ENCODE measurements at regions not wholly inside any gene's neighbourhood (a gene's known extent, or its start where the extent isn't known, plus 50 kb on each side); places are given as distances from the start of the nearest gene placed in this dataset.
"Not testable (repeated sequence)": the region's sequence is repeated elsewhere in the genome, so short reads cannot be mapped to it uniquely, and the experiment has no call there.

- peak; percentile 60 for DNase-seq
These were observed 204.9 kb downstream of the ZIC5 start for GRCh38 chr13:99766641-99767045.

- DNase-seq: no peak
These were observed 205.7 kb downstream of the ZIC5 start for GRCh38 chr13:99765869-99766268.

GRCh38 chr13:99760456-99760855 lies 211.1 kb downstream of the ZIC5 start:
- DNase-seq: no peak

- DNase-seq: no peak
These were observed 212.4 kb downstream of the ZIC5 start for GRCh38 chr13:99759163-99759552.

GRCh38 chr13:99758460-99759162 lies 213.0 kb downstream of the ZIC5 start:
- DNase-seq: no peak

DNA sequence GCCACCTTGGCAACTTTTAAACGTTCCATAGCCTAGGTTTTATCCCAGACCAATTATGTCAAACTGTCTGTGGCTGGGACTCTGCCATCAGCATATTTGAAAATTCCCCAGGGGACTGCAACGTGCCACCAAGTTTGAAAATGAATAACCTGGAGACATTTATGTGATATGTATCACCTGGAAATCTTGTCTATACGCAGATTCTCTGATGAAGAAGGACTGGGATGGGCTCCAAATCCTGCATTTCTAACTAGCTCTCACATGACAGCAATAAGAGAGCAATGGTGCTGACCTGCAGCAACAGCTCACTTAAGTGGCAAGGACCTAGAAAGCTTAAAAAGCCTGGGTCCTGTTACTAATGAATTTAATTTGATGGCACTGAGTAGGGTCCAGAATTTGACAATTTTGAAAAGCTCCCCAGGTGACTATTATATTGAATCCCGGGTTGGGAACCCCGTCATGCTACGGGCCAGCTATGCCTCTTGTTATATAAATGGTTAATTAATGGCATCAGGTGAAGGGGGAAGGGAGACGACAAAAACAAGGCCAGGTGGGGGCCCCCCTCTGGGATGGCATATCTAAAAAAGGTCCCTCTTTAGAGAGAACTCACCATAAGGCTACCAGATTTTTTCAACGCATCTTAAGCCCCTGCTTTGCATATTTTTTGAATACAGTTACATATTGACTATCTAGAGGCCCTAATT lies 213.7 kb downstream of the ZIC5 start:
- DNase-seq: no peak

GRCh38 chr13:99756281-99756680 lies 215.3 kb downstream of the ZIC5 start:
- DNase-seq: no peak

GRCh38 chr13:99754750-99755149 lies 216.8 kb downstream of the ZIC5 start:
- not testable (repeated sequence) for DNase-seq

- no peak for DNase-seq
These were observed 219.2 kb downstream of the ZIC5 start for GRCh38 chr13:99752373-99752772.

GRCh38 chr13:99751517-99752199 lies 219.9 kb downstream of the ZIC5 start:
- DNase-seq: no peak

DNA sequence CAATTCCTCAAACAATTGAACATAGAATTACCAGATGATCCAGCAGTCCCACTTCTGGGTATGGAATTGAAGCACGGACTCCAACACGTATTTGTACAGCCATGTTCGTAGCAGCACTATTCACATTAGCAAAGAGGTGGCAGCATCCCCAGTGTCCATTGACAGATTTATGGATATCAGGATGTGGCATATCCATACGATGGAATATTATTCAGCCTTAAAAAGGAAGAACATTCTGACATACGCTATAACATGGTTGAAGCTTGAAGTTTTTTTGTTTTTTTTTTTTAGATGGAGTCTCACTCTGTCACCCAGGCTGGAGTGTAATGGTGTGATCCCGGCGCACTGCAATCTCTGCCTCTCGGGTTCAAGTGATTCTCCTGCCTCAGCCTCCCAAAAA lies 220.6 kb downstream of the ZIC5 start:
- DNase-seq: no peak

GRCh38 chr13:99749271-99750019 lies 222.1 kb downstream of the ZIC5 start:
- DNase-seq: no peak

DNA sequence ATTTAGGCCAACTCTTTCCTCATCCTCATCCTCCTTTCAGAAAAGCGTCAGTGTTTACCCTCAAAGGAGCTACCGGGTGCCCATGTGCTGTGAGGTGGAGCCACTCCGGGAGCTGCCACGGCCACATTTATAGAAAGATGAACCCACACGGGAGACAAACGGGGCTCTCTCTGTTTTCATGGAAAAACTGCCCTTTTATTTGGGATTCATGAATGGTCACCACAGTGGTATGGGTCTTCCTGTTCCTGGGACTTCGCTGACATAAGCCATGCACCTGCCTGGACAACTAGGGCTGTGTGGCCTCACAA lies 224.2 kb downstream of the ZIC5 start:
- no peak for DNase-seq

DNA sequence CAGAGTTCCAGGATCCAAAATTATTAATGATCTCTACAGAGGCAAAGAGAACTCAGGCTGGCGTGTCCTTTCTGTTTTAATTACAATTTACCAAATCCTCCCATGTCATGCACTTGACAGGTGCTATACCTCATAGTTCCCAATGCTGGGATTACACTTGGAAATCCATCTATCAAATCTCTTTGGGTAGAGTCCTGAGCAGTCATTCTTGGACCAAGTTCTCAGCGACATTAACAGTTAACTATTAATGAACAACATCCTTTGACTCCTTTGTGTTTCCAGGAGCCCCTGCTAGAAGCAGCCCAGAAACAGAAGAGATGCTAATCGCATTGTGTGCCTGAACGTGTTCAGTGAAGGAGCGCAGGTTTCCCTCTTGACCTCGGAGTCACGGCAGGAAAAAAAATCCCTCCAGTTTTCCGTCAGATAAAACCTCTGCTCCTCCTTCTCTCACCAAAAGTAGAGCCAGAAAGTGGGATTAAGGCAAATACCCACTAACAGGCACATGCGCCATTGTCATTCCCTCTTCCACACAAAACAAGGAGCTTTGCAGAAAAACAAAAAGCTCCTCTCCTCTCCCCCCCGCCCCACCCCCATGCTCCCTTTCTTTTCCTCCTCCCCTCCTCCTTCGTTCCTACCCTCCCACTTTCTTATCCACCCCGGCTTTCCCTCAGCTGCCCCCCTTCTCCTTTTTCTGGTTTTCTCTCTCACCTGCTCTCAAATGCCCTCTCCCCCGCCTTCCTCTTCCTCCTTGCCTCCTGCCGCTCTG lies 224.7 kb downstream of the ZIC5 start:
- DNase-seq: no peak

GRCh38 chr13:99743094-99743493 lies 228.5 kb downstream of the ZIC5 start:
- no peak for DNase-seq

- DNase-seq: no peak
These were observed 229.6 kb downstream of the ZIC5 start for GRCh38 chr13:99741960-99742359.

- no peak for DNase-seq
These were observed 231.2 kb downstream of the ZIC5 start for GRCh38 chr13:99740251-99740979.

GRCh38 chr13:99738626-99739025 lies 232.9 kb downstream of the ZIC5 start:
- DNase-seq: no peak

GRCh38 chr13:99737481-99738245 lies 233.9 kb downstream of the ZIC5 start:
- no peak for DNase-seq

DNA sequence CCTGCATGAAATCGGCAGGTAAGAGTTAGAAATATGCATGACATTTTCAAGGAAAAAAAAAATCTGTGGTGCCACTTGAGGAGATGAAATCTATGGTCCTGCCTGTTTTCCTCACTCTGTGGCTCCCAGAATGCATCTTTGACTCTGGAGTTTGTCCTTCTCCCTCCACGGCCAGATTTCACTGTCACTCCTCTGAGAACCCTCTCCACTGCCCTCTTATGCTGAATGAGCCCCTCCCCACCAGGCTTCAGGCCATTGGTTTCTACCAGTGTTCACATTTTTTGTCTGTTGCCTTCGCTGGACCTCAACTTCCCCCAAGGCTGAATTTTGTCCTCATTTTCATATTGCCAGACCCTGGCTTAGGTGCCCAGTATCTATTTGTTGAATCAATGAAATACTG lies 235.0 kb downstream of the ZIC5 start:
- DNase-seq: no peak

GRCh38 chr13:99734013-99734693 lies 232.9 kb downstream of the TM9SF2 start:
- DNase-seq: no peak

All from SHP77 treated with DMSO at 0.1 percent for 48 hours (cell line).